ENCODE measurements at regions not wholly inside any gene's neighbourhood (a gene's known extent, or its start where the extent isn't known, plus 50 kb on each side); places are given as distances from the start of the nearest gene placed in this dataset.

DNA sequence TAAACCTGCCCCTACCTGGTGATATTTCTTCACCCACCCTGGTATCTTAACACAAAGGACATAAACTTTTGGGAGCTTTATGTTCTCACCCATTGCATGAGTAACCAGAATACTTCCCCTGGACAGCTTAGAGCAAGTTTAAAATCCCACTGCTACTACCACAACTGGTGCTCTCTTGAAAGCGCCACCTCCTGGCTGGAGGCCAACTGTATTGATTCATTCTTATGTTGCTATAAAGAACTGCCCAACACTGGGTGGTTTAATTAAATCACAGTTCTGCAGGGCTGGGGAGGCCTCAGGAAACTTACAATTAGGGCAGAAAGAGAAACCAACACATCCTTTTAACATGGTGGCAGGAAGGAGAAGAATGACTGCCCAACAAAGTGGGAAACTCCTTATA is 592.4 kb downstream of the EPHA3 start:
- Mint-ChIP-seq H3K4me3 (no peak overlapping the region), H3K27ac (no peak overlapping the region), H3K9me3 (peaks cover 25% of the 10 kb centered on the region), H3K36me3 (peaks cover 2% of the 10 kb centered on the region), H3K27me3 (ENCODE audit: insufficient read depth, low read depth) (peaks cover 4% of the 10 kb centered on the region), H3K4me1 (no peaks in the 10 kb centered on the region)
- TF ChIP-seq, protein P1, sequence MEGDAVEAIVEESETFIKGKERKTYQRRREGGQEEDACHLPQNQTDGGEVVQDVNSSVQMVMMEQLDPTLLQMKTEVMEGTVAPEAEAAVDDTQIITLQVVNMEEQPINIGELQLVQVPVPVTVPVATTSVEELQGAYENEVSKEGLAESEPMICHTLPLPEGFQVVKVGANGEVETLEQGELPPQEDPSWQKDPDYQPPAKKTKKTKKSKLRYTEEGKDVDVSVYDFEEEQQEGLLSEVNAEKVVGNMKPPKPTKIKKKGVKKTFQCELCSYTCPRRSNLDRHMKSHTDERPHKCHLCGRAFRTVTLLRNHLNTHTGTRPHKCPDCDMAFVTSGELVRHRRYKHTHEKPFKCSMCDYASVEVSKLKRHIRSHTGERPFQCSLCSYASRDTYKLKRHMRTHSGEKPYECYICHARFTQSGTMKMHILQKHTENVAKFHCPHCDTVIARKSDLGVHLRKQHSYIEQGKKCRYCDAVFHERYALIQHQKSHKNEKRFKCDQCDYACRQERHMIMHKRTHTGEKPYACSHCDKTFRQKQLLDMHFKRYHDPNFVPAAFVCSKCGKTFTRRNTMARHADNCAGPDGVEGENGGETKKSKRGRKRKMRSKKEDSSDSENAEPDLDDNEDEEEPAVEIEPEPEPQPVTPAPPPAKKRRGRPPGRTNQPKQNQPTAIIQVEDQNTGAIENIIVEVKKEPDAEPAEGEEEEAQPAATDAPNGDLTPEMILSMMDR (IDR thresholded peaks at IDR 0.05) = no peak
- TF ChIP-seq EZH2phosphoT487 (IDR thresholded peaks at IDR 0.05) (no peak), EZH2 (IDR thresholded peaks at IDR 0.05) (no peak)
- no peak overlapping the region for H3K4me2 ChIP-seq
- no peak for DNase-seq (ENCODE audit: low spot score)
- H3K4me1 ChIP-seq = no peaks in the 10 kb centered on the region
- H3K9me3 ChIP-seq (ENCODE audit: low read depth) = no peaks in the 10 kb centered on the region
- H3K79me2 ChIP-seq (ENCODE audit: low read depth) = no peaks in the 10 kb centered on the region
- no peaks in the 10 kb centered on the region for H3F3A ChIP-seq (ENCODE audit: low read depth)
- H3K27me3 ChIP-seq = no peaks in the 10 kb centered on the region
- H3K9ac ChIP-seq = no peak overlapping the region
- H3K4me3 ChIP-seq = no peak overlapping the region
- no peaks in the 10 kb centered on the region for H4K20me1 ChIP-seq (ENCODE audit: low read depth)
- no peaks in the 10 kb centered on the region for H3K36me3 ChIP-seq
- no peak overlapping the region for H2AFZ ChIP-seq (replicated peaks)
- H3K27ac ChIP-seq = no peak overlapping the region

- H3K9me3 Mint-ChIP-seq = peaks cover 29% of the 10 kb centered on the region
- TF ChIP-seq EZH2 (IDR thresholded peaks at IDR 0.05) (no peak), EZH2phosphoT487 (IDR thresholded peaks at IDR 0.05) (no peak)
- TF ChIP-seq, protein P1 (IDR thresholded peaks at IDR 0.05) = no peak
Observed at GRCh38 chr3:89702404-89702803, 595.0 kb downstream of the EPHA3 start.

GRCh38 chr3:89713196-89713595 is 605.8 kb downstream of the EPHA3 start:
- Histone ChIP-seq H3K27me3 (no peaks in the 10 kb centered on the region), H3K36me3 (no peaks in the 10 kb centered on the region), H3K9ac (no peak overlapping the region), H3K9me3 (ENCODE audit: low read depth) (no peaks in the 10 kb centered on the region), H3K4me1 (peaks cover 3% of the 10 kb centered on the region), H3K27ac (no peak overlapping the region), H3K4me2 (no peak overlapping the region), H2AFZ (replicated peaks) (peak overlapping the region; percentile 23), H4K20me1 (ENCODE audit: low read depth) (no peaks in the 10 kb centered on the region), H3K79me2 (ENCODE audit: low read depth) (no peaks in the 10 kb centered on the region), H3K4me3 (no peak overlapping the region), H3F3A (ENCODE audit: low read depth) (no peaks in the 10 kb centered on the region)
- TF ChIP-seq EZH2 (IDR thresholded peaks at IDR 0.05) (no peak), EZH2phosphoT487 (IDR thresholded peaks at IDR 0.05) (no peak)
- TF ChIP-seq, protein P1 (IDR thresholded peaks at IDR 0.05) = no peak
- no peaks in the 10 kb centered on the region for H3K4me1 Mint-ChIP-seq
- no peaks in the 10 kb centered on the region for H3K36me3 Mint-ChIP-seq
- H3K9me3 Mint-ChIP-seq = peaks cover 5% of the 10 kb centered on the region
- no peaks in the 10 kb centered on the region for H3K27me3 Mint-ChIP-seq (ENCODE audit: insufficient read depth, low read depth)
- H3K4me3 Mint-ChIP-seq = no peak overlapping the region
- no peak for DNase-seq (ENCODE audit: low spot score)
- H3K27ac Mint-ChIP-seq = no peak overlapping the region

More at GRCh38 chr3:89702404-89702803, 595.0 kb downstream of the EPHA3 start:
- H4K20me1 ChIP-seq (ENCODE audit: low read depth) = no peaks in the 10 kb centered on the region
- no peak for DNase-seq (ENCODE audit: low spot score)
- no peak overlapping the region for H3K9ac ChIP-seq
- H3K27me3 ChIP-seq = no peaks in the 10 kb centered on the region
- H3K9me3 ChIP-seq (ENCODE audit: low read depth) = no peaks in the 10 kb centered on the region
- H3K27ac ChIP-seq = no peak overlapping the region
- H3K4me1 ChIP-seq = no peaks in the 10 kb centered on the region
- Mint-ChIP-seq H3K27ac (no peak overlapping the region), H3K36me3 (peaks cover 2% of the 10 kb centered on the region), H3K27me3 (ENCODE audit: insufficient read depth, low read depth) (peaks cover 4% of the 10 kb centered on the region), H3K4me1 (no peaks in the 10 kb centered on the region), H3K4me3 (no peak overlapping the region)
- H3F3A ChIP-seq (ENCODE audit: low read depth) = no peaks in the 10 kb centered on the region
- H3K36me3 ChIP-seq = no peaks in the 10 kb centered on the region
- H2AFZ ChIP-seq (replicated peaks) = no peak overlapping the region
- H3K4me3 ChIP-seq = no peak overlapping the region
- H3K79me2 ChIP-seq (ENCODE audit: low read depth) = no peaks in the 10 kb centered on the region
- no peak overlapping the region for H3K4me2 ChIP-seq

Measured in neural progenitor cell (in vitro differentiated cells).